Raji (cell line): ENCODE measurements at regions not wholly inside any gene's neighbourhood (a gene's known extent, or its start where the extent isn't known, plus 50 kb on each side); places are given as distances from the start of the nearest gene placed in this dataset.

ENCODE experiments used
- POLR2A ChIP-seq: IDR thresholded peaks from 2 replicates; pipeline ENCODE4 v1.6.1; 2011; ENCODE audit warnings: low read depth, low read length, control low read depth; ENCODE audit not compliant: insufficient read depth

GRCh38 chr15:26392956-26393355, 379.9 kb downstream of the GABRB3 start:
- no peak for TF ChIP-seq POLR2A

GRCh38 chr15:26391567-26392194, 381.2 kb downstream of the GABRB3 start:
- no peak for TF ChIP-seq POLR2A

- TF ChIP-seq POLR2A = no peak
These were observed 390.3 kb downstream of the GABRB3 start for GRCh38 chr15:26382444-26383072.

GRCh38 chr15:26378304-26378703, 394.6 kb downstream of the GABRB3 start:
- no peak for TF ChIP-seq POLR2A

- TF ChIP-seq POLR2A = no peak
These were observed 396.6 kb downstream of the GABRB3 start for GRCh38 chr15:26376243-26376642.

DNA sequence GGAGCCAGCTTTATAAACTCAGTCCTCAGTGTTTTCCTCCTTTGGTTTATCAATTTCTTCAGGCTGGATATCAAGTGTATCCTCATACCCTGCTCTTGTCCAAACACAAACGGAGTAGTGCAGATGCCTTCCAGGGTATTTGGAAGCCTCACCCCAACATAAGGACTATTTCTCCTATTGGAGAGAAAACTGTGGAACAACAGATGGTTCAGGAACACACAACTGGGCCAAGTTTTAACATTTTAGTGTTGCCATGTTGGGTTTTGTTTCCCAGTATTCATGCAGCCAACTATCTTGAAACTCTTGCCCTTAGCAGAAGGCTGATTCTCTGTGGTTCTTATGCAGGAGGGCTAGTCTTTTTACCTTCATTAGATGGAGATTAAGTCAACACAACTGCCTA, 398.1 kb downstream of the GABRB3 start:
- TF ChIP-seq POLR2A = no peak

GRCh38 chr15:26372706-26373105, 400.2 kb downstream of the GABRB3 start:
- no peak for TF ChIP-seq POLR2A

GRCh38 chr15:26365077-26365476, 407.8 kb downstream of the GABRB3 start:
- no peak for TF ChIP-seq POLR2A

DNA sequence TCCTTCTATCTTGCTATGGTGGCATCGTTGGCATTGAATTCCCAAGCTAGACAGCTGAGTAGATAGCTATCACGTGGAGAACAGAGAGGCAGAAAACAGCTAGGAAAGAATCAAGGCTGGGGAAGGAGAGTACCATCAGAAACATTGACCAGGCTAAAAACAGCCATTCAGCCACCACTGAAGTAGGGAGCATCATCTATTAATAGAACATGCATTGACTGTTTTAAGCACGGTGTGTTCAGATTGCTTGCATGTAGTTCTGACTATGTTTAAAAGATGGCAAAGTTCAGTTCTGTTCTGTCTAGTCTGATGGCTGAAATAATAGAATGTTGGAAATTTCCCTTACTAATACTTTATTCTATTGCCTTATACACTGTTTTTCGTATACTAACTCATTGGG, 413.0 kb downstream of the GABRB3 start:
- no peak for TF ChIP-seq POLR2A

GRCh38 chr15:26358708-26359107, 414.2 kb downstream of the GABRB3 start:
- TF ChIP-seq POLR2A = no peak

DNA sequence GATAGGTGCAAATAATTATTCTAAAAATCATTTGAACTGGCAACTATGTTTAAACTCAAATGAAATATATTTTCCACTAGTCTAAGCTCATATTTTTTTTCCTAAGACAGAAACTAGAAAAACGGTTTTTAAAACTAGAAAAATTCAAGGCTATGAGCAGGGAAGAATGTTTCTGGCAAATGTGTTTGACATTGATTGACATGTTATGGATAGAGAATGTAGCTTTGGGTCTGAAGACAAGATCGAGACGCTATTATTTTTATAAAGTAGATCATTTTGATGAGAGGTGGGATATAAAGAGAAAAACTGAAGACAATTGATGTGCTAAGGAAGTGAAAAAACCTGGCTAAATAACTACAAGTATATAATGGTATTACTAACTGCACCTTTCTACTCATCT, 415.2 kb downstream of the GABRB3 start:
- TF ChIP-seq POLR2A = no peak

- no peak for TF ChIP-seq POLR2A
These were observed 417.3 kb downstream of the GABRB3 start for GRCh38 chr15:26355472-26356074.

GRCh38 chr15:26352909-26353308, 420.0 kb downstream of the GABRB3 start:
- no peak for TF ChIP-seq POLR2A

DNA sequence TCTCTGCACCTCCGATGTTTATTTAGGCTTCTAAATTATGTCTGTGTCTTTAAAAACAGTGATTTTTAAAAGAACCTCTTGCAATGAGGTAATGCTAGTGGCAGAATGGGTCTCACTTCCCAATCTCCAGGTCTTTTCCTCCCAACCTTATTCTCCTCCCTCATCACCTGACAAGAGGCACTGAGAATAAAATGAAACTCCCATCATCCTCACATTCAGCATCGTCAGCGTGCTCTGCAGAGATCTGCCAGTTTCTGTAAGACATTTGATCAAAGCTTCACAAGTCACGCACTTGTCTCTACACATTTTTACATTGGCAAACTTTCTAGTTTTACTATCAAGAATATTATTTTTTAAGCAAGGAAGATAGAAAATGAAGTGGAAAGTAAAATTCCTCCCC, 420.5 kb downstream of the GABRB3 start:
- TF ChIP-seq POLR2A = no peak

GRCh38 chr15:26325495-26325894, 447.4 kb downstream of the GABRB3 start:
- no peak for TF ChIP-seq POLR2A

DNA sequence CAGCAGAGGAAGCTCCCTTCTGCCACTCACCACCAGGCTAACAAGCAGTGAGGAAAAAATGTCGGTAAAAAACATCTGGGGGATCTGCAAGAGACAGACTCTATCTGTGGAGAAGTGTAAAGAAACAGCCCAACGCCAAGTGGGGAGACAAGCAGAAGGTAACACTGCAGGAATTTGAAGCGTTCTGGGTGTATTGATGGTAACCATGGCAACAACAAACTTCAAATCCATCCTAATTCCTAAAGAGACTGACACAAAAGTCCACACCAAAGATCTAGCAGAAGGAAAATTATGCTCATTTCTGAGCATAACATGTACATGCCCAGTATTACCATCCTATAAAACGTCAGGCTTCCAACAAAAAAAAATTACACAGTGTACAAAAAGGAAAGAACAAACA, 449.3 kb downstream of the GABRB3 start:
- TF ChIP-seq POLR2A = no peak
